Trophoblast cell (in vitro differentiated cells and primary cell): ENCODE measurements at regions not wholly inside any gene's neighbourhood (a gene's known extent, or its start where the extent isn't known, plus 50 kb on each side); places are given as distances from the start of the nearest gene placed in this dataset.

Experiments
- DNase-seq, 2 donors: peaks; one replicate each; pipeline ENCODE4 v3.0.0-alpha.2; 2016
- H2AFZ ChIP-seq: 2 replicates; pipeline ENCODE4 v1.6.1; 2013; ENCODE audit warnings: low read length, moderate library complexity, mild to moderate bottlenecking; ENCODE audit not compliant: insufficient read depth, poor library complexity
- H2AK5ac ChIP-seq: 2 replicates; pipeline ENCODE4 v1.6.1; 2013; ENCODE audit warnings: mild to moderate bottlenecking, low read length
- H2BK120ac ChIP-seq: 2 replicates; pipeline ENCODE4 v1.6.1; 2013; ENCODE audit warnings: low read length, mild to moderate bottlenecking, moderate library complexity; ENCODE audit not compliant: insufficient read depth, poor library complexity
- H2BK12ac ChIP-seq: 2 replicates; pipeline ENCODE4 v1.6.1; 2013; ENCODE audit warnings: mild to moderate bottlenecking, low read length, moderate library complexity
- H2BK5ac ChIP-seq: 2 replicates; pipeline ENCODE4 v1.6.1; 2013; ENCODE audit warnings: low read length, low read depth, moderate library complexity, mild to moderate bottlenecking; ENCODE audit not compliant: poor library complexity
- H3K14ac ChIP-seq: 2 replicates; pipeline ENCODE4 v1.6.1; 2013; ENCODE audit warnings: mild to moderate bottlenecking, low read length
- H3K18ac ChIP-seq: 2 replicates; pipeline ENCODE4 v1.6.1; 2013; ENCODE audit warnings: mild to moderate bottlenecking, low read length
- H3K23ac ChIP-seq: 2 replicates; pipeline ENCODE4 v1.6.1; 2013; ENCODE audit warnings: low read length
- H3K27ac ChIP-seq: 2 replicates; pipeline ENCODE4 v1.5.1; 2013; ENCODE audit warnings: low read depth, mild to moderate bottlenecking, inconsistent platforms, low read length, moderate library complexity
- H3K27me3 ChIP-seq: 2 replicates; pipeline ENCODE4 v1.6.1; 2013; ENCODE audit warnings: inconsistent platforms, mild to moderate bottlenecking, low read length, moderate library complexity; ENCODE audit not compliant: insufficient read depth
- H3K36me3 ChIP-seq, 2 experiments: 1 replicate in 1 of 2; 2 replicates in 1 of 2; pipeline ENCODE4 v1.6.1; 2013; ENCODE audit warnings: low read length in 2 of 2, mild to moderate bottlenecking in 2 of 2, moderate library complexity in 1 of 2; ENCODE audit not compliant: insufficient read depth in 2 of 2, control insufficient read depth in 1 of 2
- H3K4ac ChIP-seq: 2 replicates; pipeline ENCODE4 v1.6.1; 2013; ENCODE audit warnings: low read depth, mild to moderate bottlenecking, low read length, moderate library complexity
- H3K4me1 ChIP-seq, 2 experiments: 1 replicate in 1 of 2; 2 replicates in 1 of 2; pipeline ENCODE4 v1.6.1; 2013; ENCODE audit warnings: low read length in 2 of 2, mild to moderate bottlenecking in 2 of 2, moderate library complexity in 1 of 2; ENCODE audit not compliant: insufficient read depth in 2 of 2, control insufficient read depth in 1 of 2
- H3K4me2 ChIP-seq: 2 replicates; pipeline ENCODE4 v1.6.1; 2013; ENCODE audit warnings: inconsistent platforms, mild to moderate bottlenecking, low read length, moderate library complexity
- H3K4me3 ChIP-seq: 2 replicates; pipeline ENCODE4 v1.5.1; 2013; ENCODE audit warnings: mild to moderate bottlenecking, low read depth, low read length, inconsistent platforms
- H3K79me1 ChIP-seq: one replicate; pipeline ENCODE4 v1.6.1; 2013; ENCODE audit warnings: low read length
- H3K79me2 ChIP-seq: 2 replicates; pipeline ENCODE4 v1.6.1; 2013; ENCODE audit warnings: low read length, mild to moderate bottlenecking; ENCODE audit not compliant: control insufficient read depth, insufficient read depth, poor library complexity
- H3K9ac ChIP-seq: 2 replicates; pipeline ENCODE4 v1.6.1; 2013; ENCODE audit warnings: mild to moderate bottlenecking, low read length
- H3K9me3 ChIP-seq: 2 replicates; pipeline ENCODE4 v1.6.1; 2013; ENCODE audit warnings: low read depth, mild to moderate bottlenecking, control low read depth, inconsistent platforms, low read length; ENCODE audit not compliant: insufficient read depth
- H4K12ac ChIP-seq: 2 replicates; pipeline ENCODE4 v1.6.1; 2013; ENCODE audit warnings: low read depth, mild to moderate bottlenecking, low read length, moderate library complexity
- H4K8ac ChIP-seq: 2 replicates; pipeline ENCODE4 v1.6.1; 2013; ENCODE audit warnings: low read depth, mild to moderate bottlenecking, low read length, moderate library complexity
- H4K91ac ChIP-seq: one replicate; pipeline ENCODE4 v1.6.1; 2013; ENCODE audit warnings: low read depth, mild to moderate bottlenecking, low read length, moderate library complexity
- WGBS: extraction: QIAGEN DNeasy Blood & Tissue Kit; methylation state at CpG from one replicate; pipeline ENCODE4 v1.1.7; 2013; ENCODE audit warnings: missing lambda C conversion rate; ENCODE audit not compliant: insufficient read length, insufficient coverage; ENCODE audit errors: extremely low coverage; 5-methylcytosine and 5-hydroxymethylcytosine counted together

DNA sequence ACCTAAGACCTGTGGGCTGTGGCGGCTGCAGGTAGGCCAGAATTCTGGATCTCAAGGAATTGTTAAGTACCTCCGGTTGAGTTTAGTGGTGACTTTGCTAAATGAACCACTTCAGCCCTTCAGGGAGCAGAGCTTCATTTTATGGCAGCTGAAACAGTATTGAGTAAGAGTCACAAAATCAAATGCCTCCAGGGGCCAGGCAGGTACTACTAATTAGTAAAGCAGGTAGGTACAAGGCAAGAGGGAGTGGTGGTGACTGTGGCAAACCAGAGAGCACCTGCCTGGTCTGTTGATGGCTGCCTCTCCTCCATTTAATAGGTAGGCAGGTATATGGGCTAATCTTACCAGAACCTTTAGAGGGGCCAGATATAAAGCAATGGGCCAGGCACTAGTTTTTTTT lies 118.8 kb downstream of the EMX2 start:
- H3K14ac ChIP-seq = no peak overlapping the region
- no peaks in the 10 kb centered on the region for H3K79me1 ChIP-seq
- no CpG with 5 or more reads among the region's 2 CpGs for WGBS

DNA sequence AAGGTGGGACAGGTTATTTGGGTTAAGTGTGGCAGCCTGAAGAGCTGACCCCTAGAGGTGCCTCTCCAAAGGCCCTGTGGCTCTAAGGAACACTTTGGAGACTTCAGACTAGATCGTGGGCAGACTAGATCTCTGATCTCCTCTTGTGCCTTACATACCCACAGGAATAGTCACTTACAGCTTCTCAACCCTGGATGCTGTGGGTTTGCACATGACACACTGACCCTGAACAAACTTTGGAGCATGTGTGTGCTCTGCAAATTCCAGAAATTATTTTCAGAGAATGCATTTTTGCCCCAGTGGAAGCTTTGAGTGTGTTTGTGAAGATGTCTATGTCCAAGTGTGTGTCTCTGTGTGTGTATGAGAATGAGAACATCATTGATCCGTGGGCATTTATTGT lies 119.6 kb downstream of the EMX2 start:
- H3K4me2 ChIP-seq = no peak overlapping the region
- H2BK5ac ChIP-seq = no peak overlapping the region
- H3K36me3 ChIP-seq = no peaks in the 10 kb centered on the region
- H2BK12ac ChIP-seq = no peak overlapping the region
- H4K91ac ChIP-seq = no peak overlapping the region
- no peak overlapping the region for H3K9ac ChIP-seq
- H3K23ac ChIP-seq = no peak overlapping the region
- no peak overlapping the region for H4K12ac ChIP-seq
- H3K14ac ChIP-seq = no peak overlapping the region
- WGBS = no CpG with 5 or more reads among the region's 2 CpGs
- no peak overlapping the region for H2BK120ac ChIP-seq
- H3K79me1 ChIP-seq = no peaks in the 10 kb centered on the region
- peaks cover 0 to 4% of the 10 kb centered on the region in 2 experiments for H3K4me1 ChIP-seq
- H3K79me2 ChIP-seq = no peaks in the 10 kb centered on the region
- no peaks in the 10 kb centered on the region for H3K27me3 ChIP-seq
- H4K8ac ChIP-seq = no peak overlapping the region
- no peak overlapping the region for H3K27ac ChIP-seq
- no peak overlapping the region for H3K4ac ChIP-seq
- DNase-seq = peak; percentile 55 to 79
- H2AK5ac ChIP-seq = no peak overlapping the region
- no peak overlapping the region for H3K4me3 ChIP-seq
- H2AFZ ChIP-seq = no peak overlapping the region
- H3K18ac ChIP-seq = no peak overlapping the region
- no peaks in the 10 kb centered on the region for H3K9me3 ChIP-seq

More for the DNA sequence above, 118.8 kb downstream of the EMX2 start:
- no peak overlapping the region for H3K4me3 ChIP-seq
- no peak overlapping the region for H4K8ac ChIP-seq
- no peak overlapping the region for H2AFZ ChIP-seq
- H3K79me2 ChIP-seq = no peaks in the 10 kb centered on the region
- no peak overlapping the region for H3K4me2 ChIP-seq
- no peak overlapping the region for H2AK5ac ChIP-seq
- no peak overlapping the region for H3K23ac ChIP-seq
- no peak overlapping the region for H2BK5ac ChIP-seq
- no peaks in the 10 kb centered on the region for H3K27me3 ChIP-seq
- no peak overlapping the region for H3K27ac ChIP-seq
- no peak overlapping the region for H3K4ac ChIP-seq
- H3K36me3 ChIP-seq = no peaks in the 10 kb centered on the region
- H3K9me3 ChIP-seq = no peaks in the 10 kb centered on the region
- H2BK12ac ChIP-seq = no peak overlapping the region
- no peak overlapping the region for H4K91ac ChIP-seq
- H3K18ac ChIP-seq = no peak overlapping the region
- DNase-seq = peak; percentile 62 to 69
- no peak overlapping the region for H2BK120ac ChIP-seq
- no peak overlapping the region for H3K9ac ChIP-seq
- H3K4me1 ChIP-seq = peaks cover 0 to 5% of the 10 kb centered on the region in 2 experiments
- H4K12ac ChIP-seq = no peak overlapping the region

DNA sequence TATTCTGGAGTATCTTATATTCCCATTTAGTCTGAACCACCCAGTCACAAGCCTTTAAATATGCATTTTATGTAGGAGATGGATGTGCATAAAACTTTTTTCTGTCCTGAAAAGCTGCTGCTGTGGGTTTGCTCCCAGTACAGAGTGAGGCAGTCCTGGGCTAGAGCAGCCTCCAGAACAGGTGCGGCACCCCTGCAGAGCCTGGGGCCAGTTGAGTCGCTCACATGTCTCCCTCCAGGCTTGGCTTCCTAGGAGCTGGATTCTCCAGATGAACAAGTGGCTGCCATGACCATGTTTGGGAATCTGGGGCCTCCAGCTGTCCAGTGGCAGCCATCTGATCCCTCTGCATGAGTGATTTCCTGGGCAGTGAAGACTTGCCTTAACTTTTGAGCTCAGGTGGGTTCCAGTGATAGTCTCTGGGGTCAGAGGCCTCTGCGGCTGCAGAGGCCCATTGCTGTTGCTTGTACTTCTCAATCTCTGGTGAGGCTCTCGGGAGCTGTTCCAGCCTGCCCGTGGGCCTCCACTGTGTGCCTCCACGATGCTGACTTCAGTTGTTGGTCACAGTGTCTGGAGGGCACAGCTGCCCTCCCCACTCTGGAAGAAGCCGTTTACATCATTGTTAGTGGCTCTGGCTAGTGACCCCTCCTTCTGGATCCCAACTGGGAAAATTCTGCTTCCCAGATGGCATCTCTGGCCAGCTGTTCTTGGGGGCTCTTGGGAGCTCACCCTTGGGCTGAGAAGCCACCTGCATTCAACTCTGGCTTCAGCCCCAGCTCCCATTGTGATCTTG lies 120.4 kb downstream of the EMX2 start:
- peak; percentile 59 to 66 for DNase-seq
- Histone ChIP-seq H3K14ac (no peak overlapping the region), H3K4ac (no peak overlapping the region), H3K4me1 (peaks cover 0 to 4% of the 10 kb centered on the region in 2 experiments), H2AK5ac (no peak overlapping the region), H2AFZ (no peak overlapping the region), H2BK12ac (no peak overlapping the region), H4K8ac (no peak overlapping the region), H3K27ac (no peak overlapping the region), H3K18ac (no peak overlapping the region), H4K12ac (no peak overlapping the region), H3K27me3 (no peaks in the 10 kb centered on the region), H3K79me2 (no peaks in the 10 kb centered on the region), H4K91ac (no peak overlapping the region), H3K23ac (no peak overlapping the region), H3K4me2 (no peak overlapping the region), H2BK120ac (no peak overlapping the region), H3K79me1 (no peaks in the 10 kb centered on the region), H3K9me3 (no peaks in the 10 kb centered on the region), H2BK5ac (no peak overlapping the region), H3K4me3 (no peak overlapping the region), H3K9ac (no peak overlapping the region), H3K36me3 (no peaks in the 10 kb centered on the region)
- WGBS = no CpG with 5 or more reads among the region's 7 CpGs

DNA sequence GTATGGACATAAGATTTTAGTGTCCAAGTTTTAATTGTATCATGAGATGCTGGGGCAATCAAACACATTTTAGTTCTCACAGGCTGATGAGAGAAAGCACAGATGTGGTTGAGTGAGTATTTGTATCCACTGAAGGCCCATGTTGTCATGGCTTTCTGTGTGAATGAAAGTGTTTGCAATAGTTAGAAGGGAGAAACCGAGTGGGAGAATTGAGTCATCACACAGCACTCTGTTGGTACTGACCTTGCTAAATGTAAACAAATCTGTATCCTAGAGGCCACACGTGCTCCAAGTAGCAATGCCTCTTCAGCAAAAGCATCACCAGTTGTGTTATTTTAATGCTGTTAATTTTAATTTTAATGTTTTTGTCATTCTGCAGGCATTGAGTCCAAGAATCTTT lies 121.2 kb downstream of the EMX2 start:
- H3K9ac ChIP-seq = no peak overlapping the region
- no peak overlapping the region for H2AK5ac ChIP-seq
- no peak overlapping the region for H2BK5ac ChIP-seq
- no peaks in the 10 kb centered on the region for H3K9me3 ChIP-seq
- no peaks in the 10 kb centered on the region for H3K36me3 ChIP-seq
- H3K79me1 ChIP-seq = no peaks in the 10 kb centered on the region
- no peak overlapping the region for H4K12ac ChIP-seq
- no peak overlapping the region for H2AFZ ChIP-seq
- no peak overlapping the region for H3K4me2 ChIP-seq
- no peak overlapping the region for H3K27ac ChIP-seq
- DNase-seq = peak; percentile 52 to 88
- H3K4me3 ChIP-seq = no peak overlapping the region
- H3K27me3 ChIP-seq = no peaks in the 10 kb centered on the region
- H3K14ac ChIP-seq = no peak overlapping the region
- no peak overlapping the region for H3K4ac ChIP-seq
- no peak overlapping the region for H3K23ac ChIP-seq
- no peak overlapping the region for H2BK120ac ChIP-seq
- no peak overlapping the region for H4K91ac ChIP-seq
- H3K79me2 ChIP-seq = no peaks in the 10 kb centered on the region
- H3K18ac ChIP-seq = no peak overlapping the region
- no peak overlapping the region for H4K8ac ChIP-seq
- H2BK12ac ChIP-seq = no peak overlapping the region
- peaks cover 0 to 4% of the 10 kb centered on the region in 2 experiments for H3K4me1 ChIP-seq
- no CpG with 5 or more reads among the region's 2 CpGs for WGBS
